Fibroblast of villous mesenchyme (primary cell): ENCODE measurements at regions not wholly inside any gene's neighbourhood (a gene's known extent, or its start where the extent isn't known, plus 50 kb on each side); places are given as distances from the start of the nearest gene placed in this dataset.

Experiments
- DNase-seq: peaks from one replicate; pipeline ENCODE4 v3.0.0-alpha.2; 2010; ENCODE audit warnings: low read depth
- H3K4me3 ChIP-seq: 2 replicates; pipeline ENCODE4 v1.5.1; 2011; ENCODE audit warnings: low read depth, mild to moderate bottlenecking, low read length
- CTCF ChIP-seq: IDR thresholded peaks from 2 replicates; pipeline ENCODE4 v1.5.1; 2012; ENCODE audit warnings: low read depth, mild to moderate bottlenecking, low read length; ENCODE audit not compliant: insufficient read depth

- no peak for DNase-seq
- no peak for TF ChIP-seq CTCF
- no peak overlapping the region for H3K4me3 ChIP-seq
Measured at GRCh38 chr7:134391223-134391622, 67.7 kb downstream of the AKR1B1 start.

- H3K4me3 ChIP-seq = no peak overlapping the region
- no peak for TF ChIP-seq CTCF
- no peak for DNase-seq
Measured at GRCh38 chr7:134388336-134389019, 70.4 kb downstream of the AKR1B1 start.

GRCh38 chr7:134378562-134378961, 61.8 kb upstream of the SLC35B4 start:
- no peak for TF ChIP-seq CTCF
- no peak for DNase-seq
- H3K4me3 ChIP-seq = no peak overlapping the region

GRCh38 chr7:134376693-134377092, 60.0 kb upstream of the SLC35B4 start:
- no peak for DNase-seq
- TF ChIP-seq CTCF = no peak
- H3K4me3 ChIP-seq = no peak overlapping the region

- no peak overlapping the region for H3K4me3 ChIP-seq
- no peak for DNase-seq
- no peak for TF ChIP-seq CTCF
Measured at GRCh38 chr7:134375206-134375605, 58.5 kb upstream of the SLC35B4 start.

GRCh38 chr7:134374791-134375190, 58.1 kb upstream of the SLC35B4 start:
- H3K4me3 ChIP-seq = no peak overlapping the region
- no peak for TF ChIP-seq CTCF
- no peak for DNase-seq

- no peak for TF ChIP-seq CTCF
- no peak overlapping the region for H3K4me3 ChIP-seq
- DNase-seq = no peak
Measured at GRCh38 chr7:134374291-134374690, 57.6 kb upstream of the SLC35B4 start.
